Fibroblast of lung (primary cell): ENCODE measurements at regions not wholly inside any gene's neighbourhood (a gene's known extent, or its start where the extent isn't known, plus 50 kb on each side); places are given as distances from the start of the nearest gene placed in this dataset.
"Not testable (repeated sequence)": the region's sequence is repeated elsewhere in the genome, so short reads cannot be mapped to it uniquely, and the experiment has no call there.

Source experiments
- DNase-seq, 2 donors: peaks; one replicate each; pipeline versions ENCODE4 v3.0.0 to v3.0.0-alpha.2; 2010; ENCODE audit warnings: low read depth in 2 of 2
- H2AFZ ChIP-seq: 2 replicates; pipeline ENCODE4 v1.5.1; 2012; ENCODE audit warnings: low read length, control low read depth, inconsistent platforms
- H3K27ac ChIP-seq: 2 replicates; pipeline ENCODE4 v1.5.1; 2011; ENCODE audit warnings: low read length, control low read depth; ENCODE audit not compliant: insufficient read depth
- H3K27me3 ChIP-seq: 2 replicates; pipeline ENCODE4 v1.5.1; 2011; ENCODE audit warnings: mild to moderate bottlenecking, low read length; ENCODE audit not compliant: control insufficient read depth, insufficient read depth
- H3K36me3 ChIP-seq: 2 replicates; pipeline ENCODE4 v1.5.1; 2011; ENCODE audit warnings: low read length; ENCODE audit not compliant: control insufficient read depth, insufficient read depth
- H3K4me1 ChIP-seq: 2 replicates; pipeline ENCODE4 v1.5.1; 2011; ENCODE audit warnings: low read length; ENCODE audit not compliant: control insufficient read depth, insufficient read depth; ENCODE audit errors: extremely low read depth
- H3K4me2 ChIP-seq: 2 replicates; pipeline ENCODE4 v1.5.1; 2011; ENCODE audit warnings: low read length, control low read depth; ENCODE audit not compliant: insufficient read depth; ENCODE audit errors: extremely low read depth
- H3K4me3 ChIP-seq, 4 experiments: fragments of 200-600 bp in 1 of 4; sonication (generic) in 1 of 4; replicated peaks in 1 of 4; 2 replicates each; pipeline ENCODE4 v1.5.1; 2011 to 2016; ENCODE audit warnings: low read length in 4 of 4, low read depth in 3 of 4, mild to moderate bottlenecking in 3 of 4, control low read depth in 2 of 4, inconsistent platforms in 1 of 4, mixed read lengths in 1 of 4; ENCODE audit not compliant: insufficient read depth in 1 of 4; ENCODE audit errors: control extremely low read depth in 1 of 4
- H3K79me2 ChIP-seq: 2 replicates; pipeline ENCODE4 v1.5.1; 2012; ENCODE audit warnings: mild to moderate bottlenecking, low read length, inconsistent platforms; ENCODE audit not compliant: control insufficient read depth, insufficient read depth
- H3K9ac ChIP-seq: 2 replicates; pipeline ENCODE4 v1.5.1; 2011; ENCODE audit warnings: mild to moderate bottlenecking, low read length, control low read depth; ENCODE audit not compliant: insufficient read depth
- H3K9me3 ChIP-seq: 2 replicates; pipeline ENCODE4 v1.5.1; 2012; ENCODE audit warnings: low read depth, low read length; ENCODE audit not compliant: control insufficient read depth, insufficient read depth
- H4K20me1 ChIP-seq: 2 replicates; pipeline ENCODE4 v1.5.1; 2011; ENCODE audit warnings: low read length; ENCODE audit not compliant: control insufficient read depth, insufficient read depth; ENCODE audit errors: extremely low read depth
- CTCF ChIP-seq, 2 donors: IDR thresholded peaks in 1 of 2; conservative IDR thresholded peaks in 1 of 2; 1 replicate in 1 of 2; 2 replicates in 1 of 2; pipeline ENCODE4 v1.5.1; 2011 to 2012; ENCODE audit warnings: low read length in 2 of 2, control low read depth in 1 of 2, inconsistent platforms in 1 of 2, low read depth in 1 of 2, mild to moderate bottlenecking in 1 of 2
- EZH2 ChIP-seq: IDR thresholded peaks from 2 replicates; pipeline ENCODE4 v1.5.1; 2012; ENCODE audit warnings: low read length, control low read depth, mild to moderate bottlenecking; ENCODE audit errors: missing control alignments

DNA sequence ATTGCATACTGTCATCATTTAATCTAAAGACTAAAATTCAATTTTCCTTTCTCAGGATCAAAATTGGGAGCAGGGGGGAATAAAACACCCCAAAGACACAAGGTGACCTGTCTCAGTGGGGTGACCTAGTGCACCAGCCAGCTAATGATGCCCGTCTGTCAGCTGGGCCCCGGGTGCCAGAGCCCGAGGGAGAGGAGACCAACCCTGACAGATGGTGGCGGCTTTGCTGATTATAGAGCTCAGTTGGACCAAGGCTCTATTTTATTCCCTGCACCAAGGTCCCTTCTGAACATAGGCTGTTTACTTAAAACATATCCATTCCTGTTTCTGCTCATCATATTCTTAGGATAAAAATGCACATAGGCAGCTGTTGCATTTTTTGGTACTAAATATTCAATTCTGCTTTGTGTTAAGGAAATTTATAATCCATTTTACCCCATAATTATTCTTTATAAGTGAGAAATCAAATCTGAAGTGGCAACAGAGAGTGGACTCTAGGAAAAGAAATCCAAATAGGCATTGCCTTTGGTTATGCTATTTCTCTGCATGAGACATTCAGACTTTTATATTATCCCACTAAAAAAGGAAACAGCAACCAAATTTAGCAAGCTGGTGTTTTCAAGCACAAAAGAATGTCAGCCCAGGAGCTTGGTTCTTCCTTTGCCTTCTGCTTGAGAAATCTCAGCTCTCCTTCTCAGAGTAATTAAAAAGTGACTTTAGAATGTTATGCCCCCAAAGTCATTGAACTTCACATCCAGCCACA lies 96.8 kb upstream of the IFNG-AS1 start:
- H3K4me1 ChIP-seq: no peaks in the 10 kb centered on the region
- no peak overlapping the region for H3K4me3 ChIP-seq
- no peaks in the 10 kb centered on the region for H4K20me1 ChIP-seq
- no peaks in the 10 kb centered on the region for H3K79me2 ChIP-seq
- no peak for DNase-seq
- no peak overlapping the region for H2AFZ ChIP-seq
- TF ChIP-seq CTCF (conservative IDR thresholded peaks at IDR 0.05 in 1 of 2, IDR thresholded peaks at IDR 0.05 in 1 of 2; ENCODE audit: low read depth in 1 of 2, low read length in 2 of 2) (no peak), EZH2 (no peak)
- H3K9me3 ChIP-seq: no peaks in the 10 kb centered on the region
- H3K27me3 ChIP-seq: no peaks in the 10 kb centered on the region
- H3K27ac ChIP-seq: no peak overlapping the region
- no peak overlapping the region for H3K9ac ChIP-seq
- H3K36me3 ChIP-seq: no peaks in the 10 kb centered on the region
- no peak overlapping the region for H3K4me2 ChIP-seq

DNA sequence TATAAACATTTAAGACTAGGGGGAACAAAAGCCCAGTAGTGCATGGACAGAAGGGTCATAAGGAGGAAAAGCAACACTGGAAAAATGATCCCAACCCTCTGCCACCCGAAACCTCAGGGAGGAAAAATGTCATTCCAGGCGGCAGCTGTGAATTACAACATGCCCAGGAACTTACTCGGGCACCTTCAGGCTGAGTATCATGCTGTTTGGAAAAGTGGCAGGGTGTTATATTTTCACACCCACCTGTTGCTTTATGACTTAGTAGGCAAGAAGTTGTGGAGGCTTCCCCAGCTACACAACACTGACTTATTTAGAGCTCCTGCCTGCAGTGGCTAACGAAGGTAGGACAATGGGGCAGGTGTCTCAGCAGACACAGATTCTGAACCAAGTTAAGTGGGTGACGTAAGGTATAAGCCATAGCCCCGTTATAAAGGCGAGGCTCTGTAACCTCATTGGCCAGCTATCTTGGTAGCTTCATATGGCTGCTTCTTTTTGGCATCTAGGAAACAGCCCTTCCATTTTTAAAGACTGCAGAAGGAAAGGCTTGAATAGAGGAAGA lies 96.1 kb upstream of the IFNG-AS1 start:
- H3K27ac ChIP-seq: no peak overlapping the region

GRCh38 chr12:67900418-67900817 lies 88.8 kb upstream of the IFNG-AS1 start:
- H3K36me3 ChIP-seq, H3K79me2 ChIP-seq, H3K4me2 ChIP-seq, H3K27me3 ChIP-seq, H3K27ac ChIP-seq, H3K4me3 ChIP-seq, DNase-seq, H3K9ac ChIP-seq, H3K4me1 ChIP-seq, H4K20me1 ChIP-seq, H3K9me3 ChIP-seq, H2AFZ ChIP-seq: not testable (repeated sequence)

More for the DNA sequence above, 96.1 kb upstream of the IFNG-AS1 start:
- Histone ChIP-seq H3K4me3 (no peak overlapping the region), H3K79me2 (no peaks in the 10 kb centered on the region), H3K4me1 (no peaks in the 10 kb centered on the region), H2AFZ (no peak overlapping the region), H3K27me3 (no peaks in the 10 kb centered on the region), H3K9ac (no peak overlapping the region), H3K9me3 (no peaks in the 10 kb centered on the region), H3K4me2 (no peak overlapping the region), H3K36me3 (no peaks in the 10 kb centered on the region), H4K20me1 (no peaks in the 10 kb centered on the region)
- TF ChIP-seq EZH2 (no peak), CTCF (conservative IDR thresholded peaks at IDR 0.05 in 1 of 2, IDR thresholded peaks at IDR 0.05 in 1 of 2; ENCODE audit: low read depth in 1 of 2, low read length in 2 of 2) (no peak)
- DNase-seq: no peak
